GM12872 (cell line): ENCODE measurements at regions not wholly inside any gene's neighbourhood (a gene's known extent, or its start where the extent isn't known, plus 50 kb on each side); places are given as distances from the start of the nearest gene placed in this dataset.

Experiments
- TF ChIP-seq, protein P1 (sequence below): IDR thresholded peaks from 3 replicates; pipeline ENCODE4 v1.5.1; 2011; ENCODE audit warnings: low read depth, mild to moderate bottlenecking, low read length, moderate library complexity; ENCODE audit not compliant: insufficient read depth

DNA sequence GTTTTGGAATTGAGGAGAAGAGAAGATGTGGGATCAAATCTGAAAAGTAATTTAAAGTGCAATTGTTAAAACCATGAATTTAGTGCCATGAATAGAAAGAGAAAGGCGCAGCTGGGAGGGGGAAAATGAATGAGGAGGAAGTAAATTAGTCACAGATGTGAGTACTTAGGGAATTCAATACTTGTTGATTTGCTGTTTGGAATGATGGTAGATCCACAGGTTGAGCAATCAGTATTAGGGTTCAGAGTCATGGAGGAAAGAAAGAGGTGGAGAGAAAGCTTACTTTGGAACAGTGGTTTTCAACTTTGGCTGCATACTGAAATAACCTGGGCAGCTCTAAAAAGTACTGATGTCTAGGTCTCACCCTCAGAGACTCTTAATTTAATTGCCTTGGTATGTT, 229.7 kb upstream of the ASCC3 start:
- TF ChIP-seq, protein P1, sequence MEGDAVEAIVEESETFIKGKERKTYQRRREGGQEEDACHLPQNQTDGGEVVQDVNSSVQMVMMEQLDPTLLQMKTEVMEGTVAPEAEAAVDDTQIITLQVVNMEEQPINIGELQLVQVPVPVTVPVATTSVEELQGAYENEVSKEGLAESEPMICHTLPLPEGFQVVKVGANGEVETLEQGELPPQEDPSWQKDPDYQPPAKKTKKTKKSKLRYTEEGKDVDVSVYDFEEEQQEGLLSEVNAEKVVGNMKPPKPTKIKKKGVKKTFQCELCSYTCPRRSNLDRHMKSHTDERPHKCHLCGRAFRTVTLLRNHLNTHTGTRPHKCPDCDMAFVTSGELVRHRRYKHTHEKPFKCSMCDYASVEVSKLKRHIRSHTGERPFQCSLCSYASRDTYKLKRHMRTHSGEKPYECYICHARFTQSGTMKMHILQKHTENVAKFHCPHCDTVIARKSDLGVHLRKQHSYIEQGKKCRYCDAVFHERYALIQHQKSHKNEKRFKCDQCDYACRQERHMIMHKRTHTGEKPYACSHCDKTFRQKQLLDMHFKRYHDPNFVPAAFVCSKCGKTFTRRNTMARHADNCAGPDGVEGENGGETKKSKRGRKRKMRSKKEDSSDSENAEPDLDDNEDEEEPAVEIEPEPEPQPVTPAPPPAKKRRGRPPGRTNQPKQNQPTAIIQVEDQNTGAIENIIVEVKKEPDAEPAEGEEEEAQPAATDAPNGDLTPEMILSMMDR = no peak

DNA sequence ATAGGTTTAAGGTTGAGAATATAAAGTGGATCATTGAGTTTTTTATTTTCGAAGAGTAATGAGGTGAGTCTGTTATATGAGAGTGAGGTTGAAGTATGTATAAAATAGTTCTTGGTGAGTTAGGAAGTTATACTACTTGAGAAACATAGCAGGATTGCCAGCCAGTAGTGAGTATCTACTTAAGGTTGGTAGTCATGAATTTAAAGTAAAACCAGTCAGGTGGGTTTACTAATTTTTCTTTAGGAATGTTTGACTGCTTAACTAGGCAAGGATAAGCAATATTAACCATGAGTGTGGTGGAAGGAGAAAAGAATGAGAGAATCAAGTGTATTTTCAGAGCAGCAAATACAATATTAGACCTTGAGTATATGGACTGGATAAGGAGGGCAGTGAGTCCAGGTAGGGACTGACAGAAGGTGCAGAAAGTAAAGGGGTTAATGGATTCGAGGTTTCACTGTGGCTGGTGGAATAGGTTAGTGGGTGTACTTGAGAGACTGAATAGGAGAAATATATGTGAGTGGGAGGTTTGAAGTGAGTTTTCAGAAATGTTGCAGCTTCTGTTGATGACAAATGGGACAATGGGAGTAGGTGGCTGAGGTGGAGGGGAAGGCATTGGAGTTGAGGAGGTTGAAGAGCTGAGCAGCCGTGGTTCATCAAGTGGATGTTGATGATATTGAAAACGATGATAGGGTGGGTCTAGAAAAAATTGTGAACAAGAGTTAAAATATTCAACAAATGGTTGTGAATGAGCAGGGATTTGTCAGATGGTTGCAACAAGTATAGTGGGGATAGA, 232.5 kb upstream of the ASCC3 start:
- TF ChIP-seq, protein P1 = no peak

DNA sequence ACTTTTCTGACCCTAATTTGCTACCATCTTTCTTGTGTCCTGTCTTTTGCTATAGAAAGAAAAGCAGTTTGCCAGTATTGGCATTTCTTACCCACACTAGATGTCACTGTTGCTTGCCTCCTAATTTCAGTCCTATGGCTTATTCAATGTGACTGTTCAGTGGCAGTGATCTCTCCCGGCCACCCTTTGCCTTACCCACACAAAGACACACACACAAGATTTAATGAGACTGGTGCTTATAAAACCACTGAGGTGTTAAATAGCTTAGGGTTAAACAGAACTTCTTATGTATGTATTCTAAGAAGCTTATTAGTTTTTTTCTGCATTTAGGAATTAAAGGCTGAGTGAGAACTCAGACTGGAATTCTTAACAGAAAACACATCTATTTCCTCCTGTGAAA, 233.6 kb upstream of the ASCC3 start:
- TF ChIP-seq, protein P1 = peak; percentile 57

DNA sequence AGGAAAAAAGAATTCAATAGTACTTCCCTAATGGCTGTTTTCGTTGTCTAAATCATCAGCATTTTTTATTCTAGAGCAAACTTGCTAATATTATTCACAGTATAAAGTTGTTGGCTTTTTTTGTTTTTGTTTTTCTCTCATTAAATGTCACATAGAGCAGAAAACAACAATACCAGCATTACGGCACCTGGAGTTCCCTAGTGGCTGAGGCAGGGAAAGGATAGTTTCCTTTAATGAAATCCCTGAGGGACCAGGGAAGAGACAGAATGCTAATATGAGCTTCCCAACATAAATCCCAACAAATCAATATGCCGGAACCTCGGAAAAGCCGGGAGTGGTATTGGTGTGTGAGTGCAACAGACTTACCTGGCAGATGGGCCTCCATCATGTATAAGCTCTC, 235.2 kb upstream of the ASCC3 start:
- TF ChIP-seq, protein P1 = no peak

DNA sequence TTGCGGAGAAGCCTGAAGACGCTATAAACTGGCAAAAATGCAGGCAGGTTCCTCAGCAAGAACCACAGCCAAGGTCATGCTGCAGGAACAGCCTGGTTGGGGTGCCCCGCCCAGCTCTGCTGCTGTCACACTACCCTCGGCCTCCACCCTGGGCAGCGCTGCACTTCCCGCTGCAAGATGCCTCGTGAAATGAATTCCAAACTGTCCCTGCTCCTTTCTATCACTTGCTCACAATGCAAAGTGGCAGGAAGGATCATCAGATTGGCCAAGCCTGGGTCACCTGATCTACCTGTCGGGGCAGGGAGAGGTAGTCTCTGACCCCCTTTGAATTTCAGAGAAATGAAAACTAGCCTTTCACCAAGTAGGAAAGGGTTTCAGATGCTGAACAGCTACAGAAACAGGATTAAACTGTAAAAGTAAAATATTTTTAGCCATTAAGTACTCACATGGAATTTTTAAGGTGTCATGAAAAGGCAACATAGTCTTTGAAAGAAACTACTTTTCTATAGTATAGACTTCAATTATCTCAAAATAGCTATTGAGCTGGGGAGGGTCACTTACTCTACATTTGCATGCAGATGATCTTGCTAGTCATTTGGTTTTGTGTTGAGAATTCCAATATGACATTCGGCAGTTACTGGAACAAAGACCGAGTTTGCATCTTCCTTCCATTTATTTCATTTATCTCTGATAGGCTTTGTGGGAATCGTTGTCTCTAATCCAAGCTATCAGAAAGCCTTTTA, 236.4 kb upstream of the ASCC3 start:
- TF ChIP-seq, protein P1 = no peak

DNA sequence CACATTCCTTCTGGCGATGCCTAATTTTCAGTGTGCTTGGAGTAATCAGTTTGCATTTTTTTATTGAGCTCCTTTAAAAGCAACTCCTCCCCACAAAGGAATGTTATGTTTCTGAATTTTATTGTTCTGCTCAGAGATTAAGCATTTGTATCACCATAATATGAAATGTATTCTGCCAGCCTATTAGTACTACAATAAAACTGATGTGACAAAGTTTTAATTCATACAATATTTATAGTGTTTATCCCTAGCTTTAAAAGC, 236.9 kb upstream of the ASCC3 start:
- TF ChIP-seq, protein P1 = no peak

DNA sequence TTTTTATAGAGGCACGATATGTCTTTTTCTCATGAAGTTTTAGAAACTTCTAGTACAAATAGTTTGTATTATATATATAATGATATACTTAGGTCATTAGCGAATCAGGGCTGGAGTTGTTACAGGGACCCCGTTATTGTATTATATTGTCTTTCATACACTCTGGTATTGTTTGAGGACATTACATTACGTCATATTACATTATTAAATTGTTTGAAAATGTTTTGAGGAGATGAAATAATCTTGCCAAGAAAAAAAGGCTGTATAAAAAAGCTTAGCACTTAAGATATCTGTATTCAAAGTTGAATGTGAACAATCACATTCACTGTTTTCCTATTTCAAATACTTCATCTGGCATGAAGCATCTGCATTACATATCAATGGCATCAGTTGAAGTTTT, 239.6 kb upstream of the ASCC3 start:
- TF ChIP-seq, protein P1 = no peak
